Naive thymus-derived CD4-positive, alpha-beta T cell (primary cell): ENCODE measurements at regions not wholly inside any gene's neighbourhood (a gene's known extent, or its start where the extent isn't known, plus 50 kb on each side); places are given as distances from the start of the nearest gene placed in this dataset.

Experiments used
- ATAC-seq: fragments of 150-1000 bp; cut with Tn5 transposase; 2 replicates; pipeline ENCODE4 v1.10.0; 2021; ENCODE audit warnings: mild to moderate bottlenecking, moderate library complexity
- CTCF ChIA-PET: fragments of 350-600 bp; sonication (Branson Sonifier 250); formaldehyde crosslinking; loops from one replicate; lab custom pipeline; 2021; ENCODE audit warnings: antibody characterized with exemption; lab: Charles Lee
- POLR2A ChIA-PET: fragments of 350-600 bp; sonication (Branson Sonifier 250); formaldehyde crosslinking; loops from one replicate; lab custom pipeline; 2021; ENCODE audit warnings: antibody characterized with exemption, inconsistent platforms; lab: Charles Lee
- DNase-seq, 9 donors: peaks; one replicate each; pipeline versions ENCODE4 v3.0.0 to v3.0.0-alpha.2; 2020 to 2022; ENCODE audit warnings: mixed read lengths in 1 of 9
- H3K27ac ChIP-seq: one replicate; pipeline ENCODE4 v1.7.0; 2013; ENCODE audit warnings: mild to moderate bottlenecking, low read depth, low read length, moderate library complexity
- H3K27me3 ChIP-seq, 2 donors: one replicate each; pipeline ENCODE4 v1.7.0; 2013; ENCODE audit warnings: low read length in 2 of 2, mild to moderate bottlenecking in 2 of 2, moderate library complexity in 2 of 2; ENCODE audit not compliant: control insufficient read depth in 2 of 2, insufficient read depth in 2 of 2
- H3K36me3 ChIP-seq, 3 experiments: 1 replicate in 2 of 3; 2 replicates in 1 of 3; pipeline ENCODE4 v1.7.0; 2013; ENCODE audit warnings: low read length in 3 of 3, mild to moderate bottlenecking in 3 of 3, moderate library complexity in 1 of 3; ENCODE audit not compliant: insufficient read depth in 3 of 3, control insufficient read depth in 2 of 3
- H3K4me1 ChIP-seq, 2 donors: one replicate each; pipeline ENCODE4 v1.7.0; 2013; ENCODE audit warnings: low read length in 2 of 2, mild to moderate bottlenecking in 2 of 2, moderate library complexity in 1 of 2; ENCODE audit not compliant: control insufficient read depth in 2 of 2, insufficient read depth in 2 of 2
- H3K4me3 ChIP-seq: 2 replicates; pipeline ENCODE4 v1.7.0; 2013; ENCODE audit warnings: mild to moderate bottlenecking, low read length
- H3K9me3 ChIP-seq, 3 experiments: 1 replicate in 2 of 3; 2 replicates in 1 of 3; pipeline ENCODE4 v1.7.0; 2013; ENCODE audit warnings: low read length in 3 of 3; ENCODE audit not compliant: control insufficient read depth in 2 of 3
- H3K27ac Mint-ChIP-seq, 9 donors: one replicate each; pipeline ENCODE4 v1.8.0; 2020 to 2022; ENCODE audit warnings: mixed read lengths in 9 of 9, mild to moderate bottlenecking in 8 of 9, moderate library complexity in 5 of 9, inconsistent platforms in 2 of 9
- H3K27me3 Mint-ChIP-seq, 5 donors: one replicate each; pipeline ENCODE4 v1.8.0; 2021 to 2022; ENCODE audit warnings: mixed read lengths in 5 of 5, mild to moderate bottlenecking in 1 of 5
- H3K36me3 Mint-ChIP-seq, 5 donors: one replicate each; pipeline ENCODE4 v1.8.0; 2020 to 2022; ENCODE audit warnings: mixed read lengths in 5 of 5, mild to moderate bottlenecking in 3 of 5, inconsistent platforms in 1 of 5
- H3K4me1 Mint-ChIP-seq, 7 donors: one replicate each; pipeline ENCODE4 v1.8.0; 2020 to 2022; ENCODE audit warnings: mixed read lengths in 7 of 7, mild to moderate bottlenecking in 3 of 7, inconsistent platforms in 1 of 7
- H3K4me3 Mint-ChIP-seq, 10 donors: one replicate each; pipeline ENCODE4 v1.8.0; 2020 to 2022; ENCODE audit warnings: mild to moderate bottlenecking in 10 of 10, mixed read lengths in 10 of 10, moderate library complexity in 6 of 10, inconsistent platforms in 2 of 10
- H3K9me3 Mint-ChIP-seq, 11 donors: one replicate each; pipeline ENCODE4 v1.8.0; 2020 to 2022; ENCODE audit warnings: mixed read lengths in 11 of 11, mild to moderate bottlenecking in 4 of 11, inconsistent platforms in 1 of 11, moderate library complexity in 1 of 11
- intact Hi-C, 2 donors: fragments of 100-400 bp; cut with micrococcal nuclease; formaldehyde crosslinking; loops; one replicate each; pipeline ENCODE4 v1.15.1; 2023

DNA sequence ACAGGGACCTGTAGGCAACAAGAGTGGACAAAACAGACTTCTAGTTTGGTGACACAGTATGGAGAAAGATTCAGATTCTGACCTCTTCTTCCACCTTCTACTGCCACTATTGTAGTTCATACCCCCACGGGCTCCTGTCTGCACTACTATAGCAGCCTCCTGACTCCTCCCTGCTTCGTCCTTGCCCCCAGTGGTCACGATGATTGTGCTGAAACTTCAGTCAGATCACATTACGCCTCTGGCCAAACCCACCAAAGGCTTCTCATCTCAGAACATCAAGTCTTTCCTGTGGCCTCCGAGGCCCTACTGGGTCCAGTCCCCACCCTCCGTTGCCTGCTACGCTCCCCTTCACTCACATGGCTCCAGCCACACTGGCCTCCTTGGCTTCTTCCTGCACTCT is 147.6 kb downstream of the CYP26B1 start:
- no peaks in the 10 kb centered on the region for H3K36me3 ChIP-seq
- ChIA-PET CTCF (no interaction called here), POLR2A (no interaction called here)
- intact Hi-C loops: no loop called here
- peaks cover 0 to 3% (median 0%) of the 10 kb centered on the region in 11 donors for H3K9me3 Mint-ChIP-seq
- no peak overlapping the region for H3K27ac Mint-ChIP-seq
- ATAC-seq (no peak), DNase-seq (no peak)
- H3K4me3 Mint-ChIP-seq: no peak overlapping the region
- H3K27ac ChIP-seq: no peak overlapping the region
- H3K4me3 ChIP-seq: no peak overlapping the region
- H3K9me3 ChIP-seq: no peaks in the 10 kb centered on the region
- peaks cover 0 to 30% (median 15%) of the 10 kb centered on the region in 5 donors for H3K27me3 Mint-ChIP-seq
- H3K4me1 ChIP-seq: no peaks in the 10 kb centered on the region
- H3K36me3 Mint-ChIP-seq: no peaks in the 10 kb centered on the region
- H3K27me3 ChIP-seq: no peaks in the 10 kb centered on the region
- H3K4me1 Mint-ChIP-seq: no peaks in the 10 kb centered on the region

GRCh38 chr2:71999580-71999979 is 148.1 kb downstream of the CYP26B1 start:
- Histone ChIP-seq H3K36me3 (no peaks in the 10 kb centered on the region), H3K4me1 (no peaks in the 10 kb centered on the region)
- H3K27me3 Mint-ChIP-seq: peaks cover 0 to 30% (median 15%) of the 10 kb centered on the region in 5 donors

GRCh38 chr2:71997843-71998242 is 149.8 kb downstream of the CYP26B1 start:
- no peak overlapping the region for H3K27ac Mint-ChIP-seq
- ChIA-PET POLR2A (no interaction called here), CTCF (no interaction called here)
- no peak overlapping the region for H3K4me3 Mint-ChIP-seq
- Histone ChIP-seq H3K4me3 (no peak overlapping the region), H3K27me3 (no peaks in the 10 kb centered on the region), H3K4me1 (no peaks in the 10 kb centered on the region), H3K9me3 (no peaks in the 10 kb centered on the region), H3K36me3 (no peaks in the 10 kb centered on the region), H3K27ac (no peak overlapping the region)
- DNase-seq (no peak), ATAC-seq (no peak)
- no peaks in the 10 kb centered on the region for H3K36me3 Mint-ChIP-seq
- peaks cover 0 to 3% (median 0%) of the 10 kb centered on the region in 11 donors for H3K9me3 Mint-ChIP-seq
- H3K27me3 Mint-ChIP-seq: peaks cover 0 to 24% (median 15%) of the 10 kb centered on the region in 5 donors
- H3K4me1 Mint-ChIP-seq: no peaks in the 10 kb centered on the region
- intact Hi-C loops: no loop called here

More at GRCh38 chr2:71999580-71999979, 148.1 kb downstream of the CYP26B1 start:
- no peaks in the 10 kb centered on the region for H3K27me3 ChIP-seq
- no peak for DNase-seq
- Mint-ChIP-seq H3K9me3 (peaks cover 0 to 3% (median 0%) of the 10 kb centered on the region in 11 donors), H3K4me3 (no peak overlapping the region), H3K27ac (no peak overlapping the region), H3K4me1 (no peaks in the 10 kb centered on the region), H3K36me3 (no peaks in the 10 kb centered on the region)
- no peak overlapping the region for H3K4me3 ChIP-seq
- ChIA-PET POLR2A (no interaction called here), CTCF (no interaction called here)
- ATAC-seq: no peak
- no peaks in the 10 kb centered on the region for H3K9me3 ChIP-seq
- no peak overlapping the region for H3K27ac ChIP-seq
- intact Hi-C loops: no loop called here

GRCh38 chr2:71995067-71995665 is 152.5 kb downstream of the CYP26B1 start:
- no peak for ATAC-seq
- intact Hi-C loops: no loop called here
- Histone ChIP-seq H3K27ac (no peak overlapping the region), H3K4me3 (no peak overlapping the region), H3K36me3 (no peaks in the 10 kb centered on the region), H3K27me3 (no peaks in the 10 kb centered on the region), H3K4me1 (no peaks in the 10 kb centered on the region), H3K9me3 (no peaks in the 10 kb centered on the region)
- ChIA-PET CTCF (no interaction called here), POLR2A (no interaction called here)
- Mint-ChIP-seq H3K4me1 (no peaks in the 10 kb centered on the region), H3K36me3 (no peaks in the 10 kb centered on the region), H3K9me3 (peaks cover 0 to 4% (median 0%) of the 10 kb centered on the region in 11 donors), H3K27me3 (peaks cover 0 to 23% (median 8%) of the 10 kb centered on the region in 5 donors), H3K4me3 (no peak overlapping the region), H3K27ac (no peak overlapping the region)
- DNase-seq: no peak

GRCh38 chr2:71992036-71992435 is 155.6 kb downstream of the CYP26B1 start:
- no peak overlapping the region for H3K4me3 ChIP-seq
- H3K9me3 Mint-ChIP-seq: peaks cover 0 to 4% (median 0%) of the 10 kb centered on the region in 11 donors
- H3K4me3 Mint-ChIP-seq: no peak overlapping the region
- no peaks in the 10 kb centered on the region for H3K4me1 Mint-ChIP-seq
- intact Hi-C loops: no loop called here
- H3K9me3 ChIP-seq: no peaks in the 10 kb centered on the region
- peaks cover 0 to 5% (median 3%) of the 10 kb centered on the region in 5 donors for H3K27me3 Mint-ChIP-seq
- POLR2A ChIA-PET: no interaction called here
- DNase-seq (no peak), ATAC-seq (no peak)
- CTCF ChIA-PET: no interaction called here
- no peaks in the 10 kb centered on the region for H3K36me3 ChIP-seq
- no peaks in the 10 kb centered on the region for H3K4me1 ChIP-seq
- no peaks in the 10 kb centered on the region for H3K36me3 Mint-ChIP-seq
- H3K27ac Mint-ChIP-seq: no peak overlapping the region
- H3K27me3 ChIP-seq: no peaks in the 10 kb centered on the region
- H3K27ac ChIP-seq: no peak overlapping the region

GRCh38 chr2:71991397-71991796 is 156.3 kb downstream of the CYP26B1 start:
- H3K27me3 Mint-ChIP-seq: peaks cover 0 to 11% (median 3%) of the 10 kb centered on the region in 5 donors
- DNase-seq (no peak), ATAC-seq (no peak)
- CTCF ChIA-PET: no interaction called here
- Histone ChIP-seq H3K9me3 (no peaks in the 10 kb centered on the region), H3K4me1 (no peaks in the 10 kb centered on the region), H3K27ac (no peak overlapping the region), H3K27me3 (no peaks in the 10 kb centered on the region), H3K36me3 (no peaks in the 10 kb centered on the region), H3K4me3 (no peak overlapping the region)
- peaks cover 0 to 7% (median 0%) of the 10 kb centered on the region in 11 donors for H3K9me3 Mint-ChIP-seq
- POLR2A ChIA-PET: no interaction called here
- no peak overlapping the region for H3K27ac Mint-ChIP-seq
- H3K36me3 Mint-ChIP-seq: no peaks in the 10 kb centered on the region
- no peaks in the 10 kb centered on the region for H3K4me1 Mint-ChIP-seq
- no peak overlapping the region for H3K4me3 Mint-ChIP-seq
- intact Hi-C loops: no loop called here

DNA sequence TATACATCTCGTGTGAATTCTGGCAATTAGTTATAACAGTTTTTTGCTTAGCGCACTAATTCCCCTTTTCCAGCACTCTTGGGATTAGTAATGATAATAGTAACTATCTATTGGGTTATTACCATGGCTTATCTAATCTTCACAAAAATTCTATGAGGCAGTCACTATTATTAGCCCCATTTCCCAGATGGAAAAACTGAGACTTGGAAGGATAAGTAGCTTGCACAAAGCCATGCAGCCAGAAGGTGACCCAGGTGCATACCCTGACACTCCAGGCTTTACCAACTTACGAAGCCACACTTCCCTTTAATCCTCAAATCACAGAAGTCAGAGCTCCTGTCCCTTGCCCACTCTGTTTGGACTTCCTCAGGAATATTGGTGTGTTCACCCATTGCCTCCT is 156.8 kb downstream of the CYP26B1 start:
- no peaks in the 10 kb centered on the region for H3K9me3 ChIP-seq
- Mint-ChIP-seq H3K4me3 (no peak overlapping the region), H3K9me3 (peaks cover 0 to 8% (median 0%) of the 10 kb centered on the region in 11 donors), H3K36me3 (no peaks in the 10 kb centered on the region), H3K4me1 (no peaks in the 10 kb centered on the region), H3K27me3 (peaks cover under 1 to 14% (median 3%) of the 10 kb centered on the region in 5 donors), H3K27ac (no peak overlapping the region)
- no peak overlapping the region for H3K4me3 ChIP-seq
- intact Hi-C loops: no loop called here
- H3K27me3 ChIP-seq: no peaks in the 10 kb centered on the region
- no peaks in the 10 kb centered on the region for H3K4me1 ChIP-seq
- ChIA-PET POLR2A (no interaction called here), CTCF (no interaction called here)
- H3K36me3 ChIP-seq: no peaks in the 10 kb centered on the region
- no peak overlapping the region for H3K27ac ChIP-seq
- DNase-seq: no peak
- ATAC-seq: no peak
